ENCODE measurements at regions not wholly inside any gene's neighbourhood (a gene's known extent, or its start where the extent isn't known, plus 50 kb on each side); places are given as distances from the start of the nearest gene placed in this dataset.

- DNase-seq = no peak
Measured at GRCh38 chr9:109549386-109549785, 51.3 kb upstream of the PTPN3 start.

DNA sequence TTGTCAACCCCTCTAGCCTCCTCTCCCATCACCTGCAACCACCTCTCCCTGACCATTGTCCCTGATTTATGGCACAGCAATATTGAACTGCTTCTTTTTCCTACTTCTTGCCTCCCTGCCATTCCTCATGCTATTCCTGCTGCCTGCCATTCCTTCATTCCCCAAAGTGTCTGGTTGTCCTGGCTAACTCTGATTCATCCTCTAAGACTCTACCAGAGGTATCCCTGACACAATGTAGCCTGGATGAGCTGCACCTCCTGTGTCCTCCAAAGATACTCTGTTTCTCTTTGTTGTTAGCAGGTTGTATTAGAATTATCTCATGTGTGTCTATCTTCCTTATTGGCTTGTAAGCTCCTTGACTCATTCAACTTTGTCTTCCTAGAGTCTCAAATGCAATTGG, 53.5 kb upstream of the PTPN3 start:
- no peak for DNase-seq

GRCh38 chr9:109555215-109555614, 57.1 kb upstream of the PTPN3 start:
- no peak for DNase-seq

GRCh38 chr9:109556061-109556460, 58.0 kb upstream of the PTPN3 start:
- no peak for DNase-seq

- DNase-seq = no peak
Measured at GRCh38 chr9:109556786-109557185, 58.7 kb upstream of the PTPN3 start.

- no peak for DNase-seq
Measured at GRCh38 chr9:109557481-109557880, 59.4 kb upstream of the PTPN3 start.

DNA sequence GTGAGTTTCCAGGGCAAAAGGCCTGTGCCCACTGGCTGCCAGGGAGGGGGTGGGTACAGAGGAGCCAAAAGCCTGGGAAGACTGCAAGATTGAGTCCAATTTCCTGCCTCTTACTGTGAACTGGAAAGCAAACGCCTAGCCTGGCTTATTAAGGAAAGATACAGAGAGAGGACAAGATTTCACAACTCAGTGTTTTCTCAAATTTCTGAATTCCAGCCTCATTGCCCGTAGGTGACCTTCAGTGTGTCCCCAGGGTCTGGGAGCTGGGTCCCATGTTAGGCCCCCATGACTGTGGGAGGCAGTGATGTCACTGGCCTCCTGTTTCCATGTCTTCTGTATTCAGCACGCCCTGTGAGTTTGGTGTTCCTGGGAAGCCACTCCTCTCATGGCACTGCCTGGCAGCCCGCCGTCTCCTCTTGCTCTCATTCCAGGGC, 60.6 kb upstream of the PTPN3 start:
- DNase-seq = no peak

GRCh38 chr9:109560470-109561132, 62.5 kb upstream of the PTPN3 start:
- peak in 3 of 51 donors; percentile 6 to 8 (median 7) for DNase-seq

DNA sequence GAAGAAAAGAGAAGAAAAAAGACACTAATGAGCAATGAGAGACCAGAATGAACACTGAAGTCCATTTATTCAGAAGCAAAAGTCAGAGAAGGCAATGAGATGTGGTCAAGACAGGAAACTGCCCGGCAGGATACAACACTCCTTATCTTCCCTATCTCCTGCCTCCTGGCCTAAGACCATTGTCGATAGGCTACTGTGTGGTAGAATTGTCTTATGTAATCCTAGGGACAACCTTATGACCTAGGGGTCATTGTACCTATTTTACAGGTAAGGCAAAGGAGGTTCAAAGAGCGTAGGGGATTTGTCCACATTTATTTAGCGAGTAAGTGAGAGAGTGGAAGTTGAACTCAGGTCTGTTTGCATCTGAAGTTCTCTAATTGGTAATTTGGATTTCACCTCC, 63.0 kb upstream of the PTPN3 start:
- no peak for DNase-seq

- no peak for DNase-seq
Measured at GRCh38 chr9:109568089-109568488, 70.0 kb upstream of the PTPN3 start.

- DNase-seq = no peak
Measured at GRCh38 chr9:109568568-109569210, 70.6 kb upstream of the PTPN3 start.

DNA sequence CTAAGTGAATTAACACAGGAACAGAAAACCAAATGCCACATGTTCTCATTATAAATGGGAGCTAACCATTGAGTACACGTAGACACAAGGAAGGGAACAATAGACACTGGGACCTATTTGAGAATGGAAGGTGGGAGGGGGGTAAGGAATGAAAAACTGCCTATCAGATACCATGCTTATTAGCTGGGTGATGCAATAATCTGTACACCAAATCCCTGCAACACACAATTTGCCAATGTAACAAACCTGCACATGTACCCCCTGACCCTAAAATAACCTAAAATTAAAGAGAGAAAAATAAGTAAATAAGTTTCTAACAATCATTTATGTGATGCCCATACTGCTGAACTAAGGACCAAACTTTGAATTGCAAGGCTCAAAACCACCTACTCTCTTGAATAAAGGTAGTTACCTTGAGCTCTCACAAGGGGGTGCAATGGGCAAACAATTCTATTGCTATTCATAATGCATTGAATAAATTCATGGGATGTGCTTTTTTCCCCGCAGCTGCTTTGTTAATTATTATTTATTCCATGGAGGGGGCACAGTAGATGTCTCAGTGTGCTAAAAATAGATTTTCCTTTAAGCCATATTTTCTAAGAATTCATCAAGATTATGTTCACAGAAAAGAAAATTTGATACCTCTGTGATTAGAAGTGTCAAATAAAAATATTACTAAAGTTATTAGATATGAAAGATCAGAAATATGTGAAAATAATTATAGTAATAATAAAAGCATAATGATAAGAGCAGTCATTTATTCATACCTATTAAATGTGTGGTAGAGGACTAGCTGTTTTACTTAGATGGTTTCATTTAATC, 76.2 kb upstream of the PTPN3 start:
- DNase-seq = peak in 14 of 51 donors; percentile 1 to 79 (median 24)

DNA sequence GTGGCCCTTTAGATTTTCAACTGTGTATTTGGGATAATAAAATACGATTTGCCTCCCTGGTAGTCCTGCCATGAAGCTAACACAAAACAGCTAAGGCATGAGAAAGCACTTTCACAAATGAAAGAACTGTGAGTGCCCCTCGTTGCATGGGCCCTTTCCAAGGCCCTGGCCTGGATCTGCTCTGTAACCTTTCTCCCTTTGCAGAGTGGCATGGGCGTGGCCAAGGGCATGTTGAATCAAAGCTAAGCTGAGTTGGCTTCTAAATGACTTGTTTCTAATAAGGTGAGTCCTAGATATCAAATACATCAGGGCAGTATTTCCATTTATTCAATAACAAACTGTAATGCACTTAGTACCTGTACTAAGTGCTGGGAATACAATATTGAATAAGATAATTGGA, 78.7 kb upstream of the PTPN3 start:
- DNase-seq = no peak

DNA sequence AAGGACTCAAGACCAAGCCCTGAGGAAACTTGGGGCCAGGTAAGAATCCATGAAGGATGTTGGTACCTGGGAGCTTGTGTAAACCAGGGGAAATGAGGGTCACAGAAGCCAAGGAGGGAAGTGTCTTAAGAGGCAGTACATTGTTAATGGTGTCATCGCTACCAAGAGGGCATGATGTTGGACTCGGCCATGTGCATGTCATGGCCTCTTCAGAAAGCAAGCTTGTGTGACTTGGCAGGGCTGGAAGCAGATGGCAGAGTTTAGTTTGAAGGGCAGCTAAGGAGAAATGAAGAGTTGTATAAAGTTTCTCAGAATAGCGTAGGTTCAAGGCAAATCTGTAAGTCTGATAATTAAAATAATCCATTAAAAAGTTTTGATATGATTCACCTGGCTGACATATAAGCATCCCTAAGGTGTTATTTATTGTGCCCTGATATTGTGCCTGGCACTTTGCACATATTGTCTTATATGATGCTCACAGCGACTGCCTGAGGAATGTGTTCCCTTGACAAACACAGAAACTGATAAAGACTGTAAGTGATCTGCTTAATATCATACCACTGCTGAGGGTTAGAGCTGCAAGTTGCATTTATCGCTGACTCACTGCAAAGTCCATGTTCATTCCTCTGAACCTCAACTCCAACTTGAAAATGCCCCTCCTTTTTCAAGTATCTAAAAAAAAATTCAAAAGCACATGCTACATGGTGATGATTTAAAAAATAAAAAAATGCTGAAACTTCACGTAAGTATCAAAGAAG, 81.3 kb upstream of the PTPN3 start:
- DNase-seq = no peak

DNA sequence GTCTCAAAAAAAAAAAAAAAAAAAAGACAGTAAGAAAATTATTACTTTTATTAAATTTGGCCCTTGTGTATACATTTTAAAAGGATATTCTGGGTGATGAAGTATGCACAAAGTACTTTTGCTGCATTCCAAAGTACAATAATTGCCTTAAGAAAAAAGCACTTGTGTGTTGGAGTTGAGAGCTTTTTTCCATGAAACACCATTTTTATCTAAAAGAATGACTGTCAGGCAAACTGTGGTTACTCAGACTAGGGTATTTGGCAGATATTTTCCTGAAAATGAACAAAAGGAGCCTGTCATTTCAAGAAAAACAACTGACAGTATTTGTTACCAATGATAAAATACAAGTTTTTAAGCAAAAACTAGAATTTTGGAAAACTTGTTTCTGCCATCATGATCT, 84.3 kb upstream of the PTPN3 start:
- DNase-seq = no peak

GRCh38 chr9:109584205-109584604, 86.1 kb upstream of the PTPN3 start:
- no peak for DNase-seq

DNA sequence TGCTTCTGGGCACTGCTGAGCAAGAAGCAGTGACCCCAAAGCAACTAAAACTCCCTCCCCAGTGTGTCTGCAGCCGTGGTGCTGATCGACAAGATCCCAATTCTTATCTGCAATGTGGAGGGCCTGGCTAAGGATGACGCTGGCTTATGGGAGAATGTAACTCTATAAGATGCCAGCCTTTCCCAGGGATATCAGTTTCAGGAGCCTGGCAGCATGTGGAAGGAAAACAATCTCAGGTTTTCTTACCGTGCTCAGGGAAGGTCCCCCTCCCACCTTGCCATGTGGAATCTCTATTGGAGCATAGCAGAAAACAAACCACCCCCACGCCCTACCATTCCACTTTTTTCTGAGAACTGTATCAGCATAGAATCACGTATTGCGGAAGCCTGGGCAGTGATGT, 87.7 kb upstream of the PTPN3 start:
- DNase-seq = no peak

DNA sequence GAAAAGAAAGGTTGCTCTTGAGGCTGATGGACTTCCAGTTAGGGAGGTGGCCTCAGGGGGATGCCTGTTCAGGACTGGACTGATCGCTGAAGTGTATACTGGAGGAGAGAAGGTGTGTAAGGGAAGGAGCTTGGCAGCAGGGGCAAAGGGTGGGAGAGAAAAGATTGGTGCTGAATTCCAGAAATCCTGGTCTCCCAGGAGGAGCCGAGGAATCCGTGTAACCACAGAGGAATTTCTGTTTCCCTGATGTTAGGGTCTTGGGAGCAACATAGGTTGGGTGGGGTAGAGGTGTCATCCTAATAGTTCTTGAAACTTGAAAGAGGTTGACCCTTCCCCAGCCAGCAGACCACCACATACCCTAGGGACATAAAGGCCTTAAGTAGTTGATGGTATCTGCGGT, 88.9 kb upstream of the PTPN3 start:
- no peak for DNase-seq

DNA sequence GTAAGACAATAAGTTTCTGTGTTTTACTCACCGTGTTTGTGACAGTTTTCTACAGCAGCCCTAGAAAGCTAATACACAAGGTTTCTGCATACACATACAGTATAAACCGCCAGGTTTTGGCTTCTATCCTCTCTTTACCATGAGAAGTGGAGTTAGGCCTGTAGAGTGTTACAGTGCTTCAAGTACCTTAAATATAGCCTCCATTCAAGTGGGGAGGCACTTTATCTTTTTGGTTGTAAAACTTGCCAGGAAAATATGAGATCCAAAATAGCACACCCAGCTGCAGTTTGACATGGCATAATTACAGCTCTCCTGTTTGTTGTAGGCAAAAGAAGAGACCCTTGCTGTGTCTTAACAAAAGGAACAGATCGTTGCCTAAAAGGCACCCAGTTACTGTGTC, 90.3 kb upstream of the PTPN3 start:
- no peak for DNase-seq

DNA sequence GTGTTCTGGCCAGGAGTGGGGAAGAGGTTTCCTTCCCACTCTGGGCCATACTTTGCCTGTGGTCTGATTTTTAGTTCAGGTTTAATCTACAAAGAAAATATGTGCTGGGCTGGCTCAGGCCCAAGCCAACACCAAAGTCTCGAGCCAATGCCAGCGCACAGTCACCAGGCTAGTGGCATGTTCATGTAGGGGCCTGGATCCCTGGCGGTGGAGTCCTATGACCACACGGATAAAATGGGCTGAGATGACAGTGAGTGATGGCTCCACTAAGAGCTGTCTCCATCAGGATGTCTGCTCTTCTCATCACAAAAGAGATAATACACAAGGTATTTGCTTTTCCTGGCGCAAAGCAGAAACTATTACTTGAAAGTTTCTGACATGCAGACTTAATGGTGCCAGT, 92.9 kb upstream of the PTPN3 start:
- DNase-seq = no peak

DNA sequence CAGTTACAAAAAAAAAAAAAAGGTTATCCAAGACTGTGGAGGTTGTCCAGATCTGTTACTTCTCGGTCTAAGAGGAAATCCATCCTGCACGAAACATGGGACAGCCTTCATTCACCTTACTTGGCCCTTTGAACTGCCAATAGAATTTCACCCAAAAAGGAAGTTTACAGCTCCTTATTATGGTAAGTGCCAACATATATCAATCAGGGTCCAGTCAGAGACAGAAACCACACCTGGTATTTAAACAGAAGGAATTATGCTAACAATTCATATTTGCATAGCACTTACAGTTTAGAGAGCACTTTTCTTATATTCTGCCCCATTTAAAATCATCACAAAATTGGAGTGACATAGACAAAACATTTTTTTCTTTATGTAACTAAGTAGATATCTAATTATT, 93.6 kb upstream of the PTPN3 start:
- no peak for DNase-seq

DNA sequence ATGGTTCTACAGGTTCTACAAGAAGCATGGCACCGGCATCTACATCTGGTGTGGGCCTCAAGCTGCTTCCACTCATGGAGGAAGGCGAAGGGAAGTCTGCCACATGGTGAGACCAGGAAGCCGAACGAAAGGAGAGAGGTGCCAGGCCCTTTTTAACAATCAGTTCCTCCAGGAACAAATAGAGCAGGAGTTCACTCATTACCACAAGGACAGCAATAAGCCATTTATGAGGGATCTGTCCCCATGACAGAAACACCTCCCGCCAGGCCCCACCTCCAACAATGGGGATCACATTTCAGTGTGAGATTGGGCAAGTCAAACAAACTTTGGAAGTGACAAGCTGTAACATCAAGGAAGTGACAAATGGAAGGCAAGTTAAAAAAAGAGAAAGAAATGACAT, 95.5 kb upstream of the PTPN3 start:
- DNase-seq = no peak

Measured in hypothalamus (tissue), 51 donors.